GM18507 (cell line): ENCODE measurements at regions not wholly inside any gene's neighbourhood (a gene's known extent, or its start where the extent isn't known, plus 50 kb on each side); places are given as distances from the start of the nearest gene placed in this dataset.

Experiments
- DNase-seq: peaks from one replicate; pipeline ENCODE4 v3.0.0; 2011; ENCODE audit warnings: low read depth; ENCODE audit not compliant: insufficient read length; ENCODE audit errors: extremely low spot score
- FAIRE-seq: peaks from 2 replicates; lab custom pipeline; 2011; peaks lifted over from hg19 to GRCh38; lab: Jason Lieb, UNC

GRCh38 chr9:36762958-36763357, 190.3 kb downstream of the MELK start:
- FAIRE-seq (no peak), DNase-seq (no peak)

- FAIRE-seq: peak; percentile 26
- no peak for DNase-seq
Observed at GRCh38 chr9:36763778-36764177, 191.1 kb downstream of the MELK start.

- DNase-seq: no peak
- peak; percentile 70 for FAIRE-seq
Observed at GRCh38 chr9:36764364-36765076, 191.8 kb downstream of the MELK start.

- FAIRE-seq: no peak
- DNase-seq: no peak
Observed at GRCh38 chr9:36765077-36765390, 192.3 kb downstream of the MELK start.

GRCh38 chr9:36765468-36766341, 193.0 kb downstream of the MELK start:
- peak; percentile 99 for FAIRE-seq
- peak; percentile 95 for DNase-seq

GRCh38 chr9:36768677-36769076, 196.0 kb downstream of the MELK start:
- FAIRE-seq (no peak), DNase-seq (no peak)

GRCh38 chr9:36770025-36770424, 197.3 kb downstream of the MELK start:
- DNase-seq (no peak), FAIRE-seq (no peak)

- DNase-seq (no peak), FAIRE-seq (no peak)
Observed at GRCh38 chr9:36772449-36773403, 200.0 kb downstream of the MELK start.

GRCh38 chr9:36778682-36779081, 206.0 kb downstream of the MELK start:
- DNase-seq (no peak), FAIRE-seq (no peak)

GRCh38 chr9:36779582-36779981, 206.9 kb downstream of the MELK start:
- DNase-seq (no peak), FAIRE-seq (no peak)

GRCh38 chr9:36780186-36780585, 207.5 kb downstream of the MELK start:
- DNase-seq (no peak), FAIRE-seq (no peak)

GRCh38 chr9:36781533-36781932, 208.8 kb downstream of the MELK start:
- DNase-seq (no peak), FAIRE-seq (no peak)
